A549 (cell line): ENCODE measurements at regions not wholly inside any gene's neighbourhood (a gene's known extent, or its start where the extent isn't known, plus 50 kb on each side); places are given as distances from the start of the nearest gene placed in this dataset.

Experiments used
- CEBPB ChIP-seq, 2 experiments: fragments of >200 bp in 1 of 2; sonication (Bioruptor Twin) in 1 of 2; formaldehyde crosslinking in 1 of 2; IDR thresholded peaks; 2 replicates each; pipeline ENCODE4 v1.6.1; 2012 to 2016
- CTCF ChIP-seq: fragments of >200 bp; sonication (Bioruptor Twin); formaldehyde crosslinking; IDR thresholded peaks from 3 replicates; pipeline ENCODE4 v1.5.1; 2016
- HDAC2 ChIP-seq: fragments of 200-600 bp; sonication (generic); IDR thresholded peaks from 2 replicates; pipeline ENCODE4 v1.6.1; 2016
- HOXB5 ChIP-seq: fragments of 250-450 bp; sonication (Bioruptor Pico); IDR thresholded peaks from 2 replicates; pipeline ENCODE4 v1.5.0; 2020; ENCODE audit warnings: mild to moderate bottlenecking, moderate library complexity
- MAX ChIP-seq: IDR thresholded peaks from 2 replicates; pipeline ENCODE4 v1.6.1; 2012
- MYC ChIP-seq: IDR thresholded peaks from 2 replicates; pipeline ENCODE4 v1.6.1; 2012; ENCODE audit warnings: mild to moderate bottlenecking, inconsistent platforms, low read length, improper control_type of control experiment, borderline replicate concordance
- NFE2L2 ChIP-seq: fragments of 150-350 bp; conservative IDR thresholded peaks from 2 replicates; pipeline ENCODE4 v1.6.1; 2014; ENCODE audit warnings: low read length
- PBX3 ChIP-seq: IDR thresholded peaks from 2 replicates; pipeline ENCODE4 v1.6.1; 2012
- RAD21 ChIP-seq, 2 experiments: fragments of >200 bp in 1 of 2; sonication (Bioruptor Twin) in 1 of 2; formaldehyde crosslinking in 1 of 2; IDR thresholded peaks in 1 of 2; conservative IDR thresholded peaks in 1 of 2; 2 replicates in 1 of 2; 3 replicates in 1 of 2; pipeline ENCODE4 v1.6.1; 2012 to 2018; ENCODE audit warnings: inconsistent platforms in 1 of 2

- TF ChIP-seq MAX, result no peak
- TF ChIP-seq RAD21 (conservative IDR thresholded peaks at IDR 0.05 in 1 of 2, IDR thresholded peaks at IDR 0.05 in 1 of 2), result no peak
- no peak for TF ChIP-seq CEBPB (IDR thresholded peaks at IDR 0.05)
- TF ChIP-seq CTCF, result no peak
- no peak for TF ChIP-seq HDAC2
- TF ChIP-seq NFE2L2, result no peak
- TF ChIP-seq MYC, result no peak
- TF ChIP-seq HOXB5 (CRISPR knock-in tag), result no peak
- no peak for TF ChIP-seq PBX3
These were observed 246.5 kb upstream of the MYO3A start for GRCh38 chr10:25687521-25687920.
